Endothelial cell of umbilical vein (primary cell): ENCODE measurements at regions not wholly inside any gene's neighbourhood (a gene's known extent, or its start where the extent isn't known, plus 50 kb on each side); places are given as distances from the start of the nearest gene placed in this dataset.

Source experiments
- BruUV-seq: library from RNA; stranded (reverse); fragments of 400-500 nt; replicated peaks from 2 replicates; lab custom pipeline; 2021; lab: Mats Ljungman, UMichigan
- CTCF ChIA-PET: fragments of 300-600, 350-600 bp; sonication (Branson Sonifier 250); formaldehyde crosslinking; loops from one replicate; lab custom pipeline; 2021; ENCODE audit warnings: antibody characterized with exemption, inconsistent platforms; lab: Charles Lee
- POLR2A ChIA-PET: fragments of 300-600, 350-600 bp; sonication (Branson Sonifier 250); formaldehyde crosslinking; loops from one replicate; lab custom pipeline; 2021; ENCODE audit warnings: antibody characterized with exemption, inconsistent platforms; lab: Charles Lee
- DNase-seq: peaks from one replicate; pipeline ENCODE4 v3.0.0-alpha.2; 2011; ENCODE audit warnings: low read depth, low spot score
- FAIRE-seq: peaks from 2 replicates; lab custom pipeline; 2011; peaks lifted over from hg19 to GRCh38; lab: Jason Lieb, UNC
- H2AFZ ChIP-seq: 2 replicates; pipeline ENCODE4 v1.6.0; 2012; ENCODE audit warnings: low read depth, low read length, control low read depth, inconsistent platforms
- H3K27ac ChIP-seq: 2 replicates; pipeline ENCODE4 v1.5.1; 2011; ENCODE audit warnings: low read depth, mild to moderate bottlenecking, control low read depth, low read length, moderate library complexity; ENCODE audit not compliant: insufficient read depth
- H3K27me3 ChIP-seq, 2 experiments: 2 replicates each; pipeline versions ENCODE4 v1.6.0 to v1.6.1; 2011; ENCODE audit warnings: low read length in 2 of 2, mixed read lengths in 1 of 2; ENCODE audit not compliant: control insufficient read depth in 2 of 2, insufficient read depth in 2 of 2
- H3K36me3 ChIP-seq, 2 experiments: 2 replicates in 1 of 2; 3 replicates in 1 of 2; pipeline ENCODE4 v1.5.1; 2011; ENCODE audit warnings: low read length in 2 of 2, mild to moderate bottlenecking in 1 of 2, moderate library complexity in 1 of 2; ENCODE audit not compliant: control insufficient read depth in 2 of 2, insufficient read depth in 2 of 2; ENCODE audit errors: extremely low read depth in 1 of 2
- H3K4me1 ChIP-seq: 3 replicates; pipeline ENCODE4 v1.5.1; 2011; ENCODE audit warnings: mild to moderate bottlenecking, low read length; ENCODE audit not compliant: control insufficient read depth, insufficient read depth; ENCODE audit errors: extremely low read depth
- H3K4me2 ChIP-seq: 2 replicates; pipeline ENCODE4 v1.6.1; 2011; ENCODE audit warnings: low read length, control low read depth, mixed read lengths; ENCODE audit not compliant: insufficient read depth
- H3K4me3 ChIP-seq, 3 experiments: fragments of 200-600 bp in 1 of 3; sonication (generic), shearing (Covaris generic) in 1 of 3; replicated peaks in 1 of 3; 2 replicates each; pipeline ENCODE4 v1.5.1; 2011 to 2016; ENCODE audit warnings: control low read depth in 3 of 3, low read length in 3 of 3, mild to moderate bottlenecking in 2 of 3, inconsistent platforms in 1 of 3, low read depth in 1 of 3, moderate library complexity in 1 of 3; ENCODE audit not compliant: insufficient read depth in 1 of 3
- H3K79me2 ChIP-seq: 2 replicates; pipeline ENCODE4 v1.6.0; 2012; ENCODE audit warnings: low read length, inconsistent platforms; ENCODE audit not compliant: control insufficient read depth, insufficient read depth
- H3K9ac ChIP-seq: replicated peaks from 2 replicates; pipeline ENCODE3; 2011; ENCODE audit warnings: low read length, control low read depth; ENCODE audit not compliant: insufficient read depth; ENCODE audit errors: extremely low read depth
- H3K9me1 ChIP-seq: replicated peaks from 3 replicates; pipeline ENCODE4 v1.6.0; 2011; ENCODE audit warnings: mild to moderate bottlenecking, low read length; ENCODE audit not compliant: control insufficient read depth, insufficient read depth; ENCODE audit errors: extremely low read depth
- H3K9me3 ChIP-seq: replicated peaks from 2 replicates; pipeline ENCODE4 v1.5.1; 2012; ENCODE audit warnings: low read length, inconsistent platforms; ENCODE audit not compliant: control insufficient read depth, insufficient read depth
- H4K20me1 ChIP-seq: replicated peaks from 2 replicates; pipeline ENCODE3; 2011; ENCODE audit warnings: mild to moderate bottlenecking, low read length; ENCODE audit not compliant: control insufficient read depth, insufficient read depth; ENCODE audit errors: extremely low read depth
- EZH2 ChIP-seq: IDR thresholded peaks from 2 replicates; pipeline ENCODE4 v1.6.1; 2012; ENCODE audit warnings: borderline replicate concordance, low read depth, mild to moderate bottlenecking, moderate library complexity, low read length, inconsistent platforms; ENCODE audit not compliant: severe bottlenecking
- FOS ChIP-seq: IDR thresholded peaks from 2 replicates; pipeline ENCODE4 v1.6.1; 2011; ENCODE audit warnings: mild to moderate bottlenecking, low read length, moderate library complexity, borderline replicate concordance; ENCODE audit not compliant: insufficient read depth
- GATA2 ChIP-seq: IDR thresholded peaks from 2 replicates; pipeline ENCODE4 v1.7.0; 2011; ENCODE audit warnings: low read depth, mild to moderate bottlenecking, moderate library complexity, mixed read lengths, low read length; ENCODE audit not compliant: insufficient read length, insufficient read depth
- JUN ChIP-seq: IDR thresholded peaks from 2 replicates; pipeline ENCODE4 v1.6.1; 2011; ENCODE audit warnings: borderline replicate concordance, low read depth; ENCODE audit not compliant: insufficient read length, insufficient read depth
- MYC ChIP-seq: IDR thresholded peaks from one replicate; pipeline ENCODE4 v1.6.1; 2011; ENCODE audit warnings: mild to moderate bottlenecking, low read depth, low read length
- POLR2A ChIP-seq: IDR thresholded peaks from 2 replicates; pipeline ENCODE4 v1.6.1; 2012; ENCODE audit warnings: low read depth, mild to moderate bottlenecking, control low read depth, low read length
- POLR2AphosphoS5 ChIP-seq: IDR thresholded peaks from 2 replicates; pipeline ENCODE4 v1.6.1; 2012; ENCODE audit warnings: low read depth, mild to moderate bottlenecking, control low read depth, low read length, moderate library complexity; ENCODE audit not compliant: insufficient read depth
- dilution Hi-C: fragments of 300-500 bp; cut with MboI; formaldehyde crosslinking; loops from one replicate; pipeline ENCODE4 v1.15.0; 2019; ENCODE audit warnings: low sequenced_read_pairs; ENCODE audit not compliant: extremely low pct_ligation_motif_present
- intact Hi-C: fragments of 100-400 bp; cut with micrococcal nuclease; formaldehyde crosslinking; loops from one replicate; pipeline ENCODE4 v1.10.0; 2022
- TF ChIP-seq, protein P1 (sequence below): IDR thresholded peaks from 2 replicates; pipeline ENCODE4 v1.6.1; 2011; ENCODE audit not compliant: insufficient read depth, insufficient read length
- TF ChIP-seq, protein P2 (sequence below), 2 donors: IDR thresholded peaks; 1 replicate in 1 of 2; 2 replicates in 1 of 2; pipeline ENCODE4 v1.5.1; 2011; ENCODE audit warnings: low read length in 2 of 2, mild to moderate bottlenecking in 2 of 2, moderate library complexity in 2 of 2, control low read depth in 1 of 2, inconsistent platforms in 1 of 2, low read depth in 1 of 2; ENCODE audit not compliant: insufficient read depth in 1 of 2; ENCODE audit errors: extremely low read depth in 1 of 2

DNA sequence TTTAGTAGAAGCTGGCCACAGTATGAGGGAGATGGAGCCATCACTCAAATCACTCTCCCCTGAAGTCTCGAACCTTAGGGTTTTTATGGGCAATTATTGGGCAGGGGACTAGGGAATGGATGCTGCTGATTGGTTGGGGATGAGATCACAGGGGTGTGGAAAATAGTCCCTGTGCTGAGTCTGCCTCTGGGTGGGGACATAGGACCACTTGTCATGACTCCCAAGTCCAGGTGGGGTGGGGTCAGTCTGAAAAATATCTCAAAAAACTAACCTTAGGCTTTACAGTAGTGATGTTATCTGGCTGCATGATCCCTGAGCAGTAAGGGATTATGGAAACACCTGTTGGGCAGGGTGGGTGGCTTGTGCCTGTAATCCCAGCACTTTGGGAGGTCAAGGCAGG is 98.6 kb downstream of the XRCC2 start:
- DNase-seq (no peak), FAIRE-seq (no peak)
- no peaks in the 10 kb centered on the region for H3K36me3 ChIP-seq
- no peak overlapping the region for H3K27ac ChIP-seq
- TF ChIP-seq, protein P1, sequence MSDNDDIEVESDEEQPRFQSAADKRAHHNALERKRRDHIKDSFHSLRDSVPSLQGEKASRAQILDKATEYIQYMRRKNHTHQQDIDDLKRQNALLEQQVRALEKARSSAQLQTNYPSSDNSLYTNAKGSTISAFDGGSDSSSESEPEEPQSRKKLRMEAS = no peak
- no peak for TF ChIP-seq GATA2
- TF ChIP-seq POLR2AphosphoS5 = no peak
- no peak for TF ChIP-seq MYC
- TF ChIP-seq POLR2A = no peak
- no peak for TF ChIP-seq JUN
- TF ChIP-seq FOS = no peak
- TF ChIP-seq, protein P2, sequence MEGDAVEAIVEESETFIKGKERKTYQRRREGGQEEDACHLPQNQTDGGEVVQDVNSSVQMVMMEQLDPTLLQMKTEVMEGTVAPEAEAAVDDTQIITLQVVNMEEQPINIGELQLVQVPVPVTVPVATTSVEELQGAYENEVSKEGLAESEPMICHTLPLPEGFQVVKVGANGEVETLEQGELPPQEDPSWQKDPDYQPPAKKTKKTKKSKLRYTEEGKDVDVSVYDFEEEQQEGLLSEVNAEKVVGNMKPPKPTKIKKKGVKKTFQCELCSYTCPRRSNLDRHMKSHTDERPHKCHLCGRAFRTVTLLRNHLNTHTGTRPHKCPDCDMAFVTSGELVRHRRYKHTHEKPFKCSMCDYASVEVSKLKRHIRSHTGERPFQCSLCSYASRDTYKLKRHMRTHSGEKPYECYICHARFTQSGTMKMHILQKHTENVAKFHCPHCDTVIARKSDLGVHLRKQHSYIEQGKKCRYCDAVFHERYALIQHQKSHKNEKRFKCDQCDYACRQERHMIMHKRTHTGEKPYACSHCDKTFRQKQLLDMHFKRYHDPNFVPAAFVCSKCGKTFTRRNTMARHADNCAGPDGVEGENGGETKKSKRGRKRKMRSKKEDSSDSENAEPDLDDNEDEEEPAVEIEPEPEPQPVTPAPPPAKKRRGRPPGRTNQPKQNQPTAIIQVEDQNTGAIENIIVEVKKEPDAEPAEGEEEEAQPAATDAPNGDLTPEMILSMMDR (IDR thresholded peaks at IDR 0.05; ENCODE audit: extremely low read depth in 1 of 2, insufficient read depth in 1 of 2, low read depth in 1 of 2, low read length in 2 of 2) = no peak
- no peak for TF ChIP-seq EZH2
- H3K79me2 ChIP-seq = no peaks in the 10 kb centered on the region
- ChIA-PET POLR2A (no interaction called here), CTCF (no interaction called here)
- dilution Hi-C loops = no loop called here
- no peaks in the 10 kb centered on the region for H4K20me1 ChIP-seq
- no peak overlapping the region for H3K4me2 ChIP-seq
- no peaks in the 10 kb centered on the region for H3K4me1 ChIP-seq
- H3K4me3 ChIP-seq = no peak overlapping the region
- no peak overlapping the region for H2AFZ ChIP-seq
- BruUV-seq = no TSS peak
- no peaks in the 10 kb centered on the region for H3K9me1 ChIP-seq
- intact Hi-C loops = no loop called here
- H3K9ac ChIP-seq = no peak overlapping the region
- no peaks in the 10 kb centered on the region for H3K27me3 ChIP-seq
- H3K9me3 ChIP-seq = no peaks in the 10 kb centered on the region
